OCI-LY3 (cell line): ENCODE measurements at regions not wholly inside any gene's neighbourhood (a gene's known extent, or its start where the extent isn't known, plus 50 kb on each side); places are given as distances from the start of the nearest gene placed in this dataset.

Experiments
- CTCF ChIP-seq: fragments of 200-600, 300-600 bp; sonication (generic); IDR thresholded peaks from 2 replicates; pipeline ENCODE4 v1.5.1; 2014; ENCODE audit warnings: antibody characterized with exemption, low read length, low read depth
- EZH2phosphoT487 ChIP-seq: fragments of 200-600 bp; shearing (Covaris generic); IDR thresholded peaks from 2 replicates; pipeline ENCODE4 v1.6.1; 2018; ENCODE audit warnings: antibody characterized with exemption, mixed run types, low read depth

GRCh38 chr1:61626816-61627215 is 98.1 kb downstream of the TM2D1 start:
- TF ChIP-seq CTCF (no peak), EZH2phosphoT487 (no peak)
